ENCODE measurements at regions not wholly inside any gene's neighbourhood (a gene's known extent, or its start where the extent isn't known, plus 50 kb on each side); places are given as distances from the start of the nearest gene placed in this dataset.
"Not testable (repeated sequence)": the region's sequence is repeated elsewhere in the genome, so short reads cannot be mapped to it uniquely, and the experiment has no call there.

DNA sequence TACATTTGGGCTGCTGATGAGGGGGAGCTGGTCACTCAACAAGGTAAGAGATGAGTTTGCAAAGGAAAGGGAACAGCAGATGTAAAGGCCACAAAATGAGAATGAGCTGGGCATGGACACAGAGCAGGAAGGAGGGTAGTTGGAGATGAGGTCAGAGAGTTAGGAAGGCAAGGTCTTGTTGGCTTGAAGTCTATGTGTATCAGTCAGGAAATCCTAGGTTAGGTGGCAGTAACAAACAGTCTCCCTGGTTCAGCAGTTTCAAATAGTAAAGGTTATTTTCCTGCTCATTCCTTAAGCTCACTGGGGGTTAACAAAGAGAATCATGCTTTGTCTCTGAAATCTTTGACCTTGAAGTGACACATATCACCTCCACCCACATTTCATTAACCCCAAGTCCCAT is 58.3 kb upstream of the ARL4C start:
- DNase-seq (ENCODE audit: low spot score), result no peak
- in situ Hi-C loops (cut with MboI; ENCODE audit: low pct_unique_long_range_greater_than_20kb, low sequenced_read_pairs, unreplicated experiment), result loop anchor here (25.0 kb wide), 1 partner anchor 1182 kb away; no protein-coding TSS in a partner anchor
- TF ChIP-seq, protein P1, sequence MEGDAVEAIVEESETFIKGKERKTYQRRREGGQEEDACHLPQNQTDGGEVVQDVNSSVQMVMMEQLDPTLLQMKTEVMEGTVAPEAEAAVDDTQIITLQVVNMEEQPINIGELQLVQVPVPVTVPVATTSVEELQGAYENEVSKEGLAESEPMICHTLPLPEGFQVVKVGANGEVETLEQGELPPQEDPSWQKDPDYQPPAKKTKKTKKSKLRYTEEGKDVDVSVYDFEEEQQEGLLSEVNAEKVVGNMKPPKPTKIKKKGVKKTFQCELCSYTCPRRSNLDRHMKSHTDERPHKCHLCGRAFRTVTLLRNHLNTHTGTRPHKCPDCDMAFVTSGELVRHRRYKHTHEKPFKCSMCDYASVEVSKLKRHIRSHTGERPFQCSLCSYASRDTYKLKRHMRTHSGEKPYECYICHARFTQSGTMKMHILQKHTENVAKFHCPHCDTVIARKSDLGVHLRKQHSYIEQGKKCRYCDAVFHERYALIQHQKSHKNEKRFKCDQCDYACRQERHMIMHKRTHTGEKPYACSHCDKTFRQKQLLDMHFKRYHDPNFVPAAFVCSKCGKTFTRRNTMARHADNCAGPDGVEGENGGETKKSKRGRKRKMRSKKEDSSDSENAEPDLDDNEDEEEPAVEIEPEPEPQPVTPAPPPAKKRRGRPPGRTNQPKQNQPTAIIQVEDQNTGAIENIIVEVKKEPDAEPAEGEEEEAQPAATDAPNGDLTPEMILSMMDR (IDR thresholded peaks at IDR 0.05; ENCODE audit: extremely low read depth, insufficient read depth, missing control alignments), result no peak

DNA sequence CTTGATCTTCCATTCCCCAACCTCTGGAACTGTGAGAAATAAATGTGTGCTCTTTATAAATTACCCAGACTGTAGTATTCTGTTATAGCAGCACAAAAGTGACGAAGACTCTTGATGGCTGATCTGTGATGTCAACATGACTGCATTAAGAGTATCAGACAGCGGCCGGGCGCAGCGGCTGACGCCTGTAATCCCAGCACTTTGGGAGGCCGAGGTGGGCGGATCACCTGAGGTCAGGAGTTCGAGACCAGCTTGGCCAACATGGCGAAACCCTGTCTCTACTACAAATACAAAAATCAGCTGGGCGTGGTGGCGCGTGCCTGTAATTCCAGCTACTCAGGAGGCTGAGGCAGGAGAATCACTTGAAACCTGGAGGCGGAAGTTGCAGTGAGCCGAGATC is 56.3 kb upstream of the ARL4C start:
- DNase-seq (ENCODE audit: low spot score), result not testable (repeated sequence)
- in situ Hi-C loops (cut with MboI; ENCODE audit: low pct_unique_long_range_greater_than_20kb, low sequenced_read_pairs, unreplicated experiment), result loop anchor here (25.0 kb wide), 1 partner anchor 1184 kb away; no protein-coding TSS in a partner anchor

GRCh38 chr2:234550511-234551107 is 53.7 kb upstream of the ARL4C start:
- TF ChIP-seq, protein P1 (IDR thresholded peaks at IDR 0.05; ENCODE audit: extremely low read depth, insufficient read depth, missing control alignments), result peak; percentile 95
- DNase-seq (ENCODE audit: low spot score), result peak; percentile 77
- in situ Hi-C loops (cut with MboI; ENCODE audit: low pct_unique_long_range_greater_than_20kb, low sequenced_read_pairs, unreplicated experiment), result loop anchor here (25.0 kb wide), 1 partner anchor 1187 kb away; no protein-coding TSS in a partner anchor

GRCh38 chr2:234550056-234550455 is 53.2 kb upstream of the ARL4C start:
- TF ChIP-seq, protein P1 (IDR thresholded peaks at IDR 0.05; ENCODE audit: extremely low read depth, insufficient read depth, missing control alignments), result peak; percentile 0
- no peak for DNase-seq (ENCODE audit: low spot score)
- in situ Hi-C loops (cut with MboI; ENCODE audit: low pct_unique_long_range_greater_than_20kb, low sequenced_read_pairs, unreplicated experiment), result loop anchor here (25.0 kb wide), 1 partner anchor 1187 kb away; no protein-coding TSS in a partner anchor

- TF ChIP-seq, protein P1 (IDR thresholded peaks at IDR 0.05; ENCODE audit: extremely low read depth, insufficient read depth, missing control alignments), result no peak
- no peak for DNase-seq (ENCODE audit: low spot score)
These were observed 52.0 kb upstream of the ARL4C start for GRCh38 chr2:234548695-234549420.

GRCh38 chr2:234546770-234547169 is 49.9 kb upstream of the ARL4C start:
- TF ChIP-seq, protein P1 (IDR thresholded peaks at IDR 0.05; ENCODE audit: extremely low read depth, insufficient read depth, missing control alignments), result no peak

More at GRCh38 chr2:234548695-234549420, 52.0 kb upstream of the ARL4C start:
- in situ Hi-C loops (cut with MboI; ENCODE audit: low pct_unique_long_range_greater_than_20kb, low sequenced_read_pairs, unreplicated experiment), result loop anchor here (10.0 to 25.0 kb wide), 2 partner anchors 562 to 566 kb away; no protein-coding TSS in a partner anchor

More at GRCh38 chr2:234546770-234547169, 49.9 kb upstream of the ARL4C start:
- DNase-seq (ENCODE audit: low spot score), result no peak
- in situ Hi-C loops (cut with MboI; ENCODE audit: low pct_unique_long_range_greater_than_20kb, low sequenced_read_pairs, unreplicated experiment), result loop anchor here (10.0 to 25.0 kb wide), 2 partner anchors 559 to 568 kb away; no protein-coding TSS in a partner anchor

Measured in GM13977 (cell line).